ENCODE measurements at regions not wholly inside any gene's neighbourhood (a gene's known extent, or its start where the extent isn't known, plus 50 kb on each side); places are given as distances from the start of the nearest gene placed in this dataset.
"Not testable (repeated sequence)": the region's sequence is repeated elsewhere in the genome, so short reads cannot be mapped to it uniquely, and the experiment has no call there.

DNA sequence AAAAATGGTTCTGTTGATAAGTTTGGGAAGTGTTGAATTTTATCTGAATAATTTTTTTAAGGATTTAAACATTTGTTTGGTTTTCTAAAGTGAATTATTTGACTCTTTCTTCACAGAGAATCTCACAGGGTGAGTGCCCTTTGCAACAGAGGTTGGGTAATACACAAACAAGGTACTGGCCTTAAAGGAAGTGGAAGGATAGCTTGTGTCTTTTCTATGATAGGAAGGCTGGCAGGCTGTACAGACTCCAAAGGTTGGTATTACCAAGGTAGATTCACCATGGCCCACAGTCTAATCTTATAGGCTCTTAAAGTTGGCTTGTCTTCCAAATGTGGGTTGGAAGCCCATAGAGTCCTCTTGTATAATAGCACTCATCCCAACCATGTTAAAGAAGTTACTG is 311.5 kb downstream of the SV2B start:
- Histone ChIP-seq H3K27me3 (ENCODE audit: control insufficient read depth in 1 of 2, insufficient read depth in 2 of 2, low read length in 2 of 2) (peaks cover 0 to 2% of the 10 kb centered on the region in 2 donors), H3K4me3 (ENCODE audit: low read depth in 1 of 2, low read length in 2 of 2) (no peak overlapping the region), H3K4me1 (ENCODE audit: control insufficient read depth in 2 of 2, insufficient read depth in 2 of 2, low read length in 1 of 2) (no peaks in the 10 kb centered on the region), H3K36me3 (ENCODE audit: control insufficient read depth in 2 of 2, insufficient read depth in 2 of 2, low read length in 1 of 2) (no peaks in the 10 kb centered on the region), H3K9me3 (ENCODE audit: control insufficient read depth in 2 of 2, insufficient read depth in 1 of 2, low read depth in 1 of 2, low read length in 1 of 2) (no peaks in the 10 kb centered on the region), H3K27ac (ENCODE audit: low read depth in 2 of 2, low read length in 1 of 2) (no peak overlapping the region)

DNA sequence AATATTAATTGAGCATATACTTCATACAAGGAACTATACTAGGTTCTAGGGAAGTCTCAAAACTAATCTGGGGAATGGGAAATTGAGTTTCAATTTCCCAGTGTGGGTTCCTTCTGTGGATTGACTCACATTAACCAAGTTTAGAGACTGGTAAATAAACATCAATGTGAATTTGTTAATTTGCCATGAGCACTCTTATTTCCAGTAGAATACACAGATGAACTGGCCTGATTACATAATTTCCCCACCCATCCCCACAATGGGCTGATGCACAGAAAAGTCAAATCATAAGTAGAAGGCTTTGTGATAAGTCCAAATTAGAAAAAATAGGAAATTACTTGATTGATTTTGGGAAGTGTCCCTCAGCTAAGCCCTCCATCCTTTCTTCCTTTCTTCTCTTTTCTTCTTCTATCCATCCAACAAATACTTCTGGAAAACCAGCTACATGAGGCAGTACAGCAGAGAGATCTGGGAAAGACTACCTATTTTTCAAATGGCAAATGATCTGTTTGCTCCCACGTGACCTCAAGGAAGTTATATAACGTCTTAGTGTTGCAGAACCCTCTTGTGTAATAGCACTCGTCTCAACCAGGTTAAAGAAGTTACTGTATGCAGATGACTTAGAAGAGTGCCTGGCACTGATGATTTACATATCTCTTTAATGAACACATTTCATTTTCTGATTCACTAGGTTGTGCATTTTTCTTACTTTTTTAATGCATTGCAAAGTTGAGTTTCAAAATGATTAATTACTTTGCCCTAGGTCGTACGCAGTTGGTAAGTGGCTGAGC is 312.3 kb downstream of the SV2B start:
- WGBS, 2 donors: 24 to 31% methylated on average over 5 of the region's 5 CpGs
- no peak overlapping the region for H3K27ac ChIP-seq (ENCODE audit: low read depth in 2 of 2, low read length in 1 of 2)

DNA sequence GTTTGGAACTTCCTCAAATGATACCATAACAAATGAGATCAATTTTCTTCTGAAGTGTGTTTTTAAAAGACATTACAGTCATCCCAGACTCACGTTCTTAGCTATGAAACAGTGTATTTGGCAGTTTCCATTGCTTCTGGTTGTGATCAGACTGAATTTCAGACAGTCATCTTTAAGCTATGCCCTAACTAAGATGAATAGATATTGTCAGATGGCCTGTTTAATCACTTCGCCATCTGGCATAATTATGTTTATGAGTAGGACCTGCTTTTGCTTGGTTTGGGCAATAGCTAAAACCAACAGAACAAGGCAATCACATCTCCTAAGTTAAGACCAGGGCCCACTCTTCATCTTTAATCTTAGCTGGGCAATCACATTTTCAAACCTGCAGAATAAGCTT is 313.1 kb downstream of the SV2B start:
- WGBS, 2 donors: 69 to 78% methylated on average over 2 of the region's 2 CpGs
- H3K27me3 ChIP-seq (ENCODE audit: control insufficient read depth in 1 of 2, insufficient read depth in 2 of 2, low read length in 2 of 2): peaks cover 0 to 2% of the 10 kb centered on the region in 2 donors

More for the DNA sequence above, 312.3 kb downstream of the SV2B start:
- no peaks in the 10 kb centered on the region for H3K4me1 ChIP-seq (ENCODE audit: control insufficient read depth in 2 of 2, insufficient read depth in 2 of 2, low read length in 1 of 2)
- H3K27me3 ChIP-seq (ENCODE audit: control insufficient read depth in 1 of 2, insufficient read depth in 2 of 2, low read length in 2 of 2): peaks cover 0 to 2% of the 10 kb centered on the region in 2 donors
- no peaks in the 10 kb centered on the region for H3K9me3 ChIP-seq (ENCODE audit: control insufficient read depth in 2 of 2, insufficient read depth in 1 of 2, low read depth in 1 of 2, low read length in 1 of 2)
- no peak overlapping the region for H3K4me3 ChIP-seq (ENCODE audit: low read depth in 1 of 2, low read length in 2 of 2)
- no peaks in the 10 kb centered on the region for H3K36me3 ChIP-seq (ENCODE audit: control insufficient read depth in 2 of 2, insufficient read depth in 2 of 2, low read length in 1 of 2)

DNA sequence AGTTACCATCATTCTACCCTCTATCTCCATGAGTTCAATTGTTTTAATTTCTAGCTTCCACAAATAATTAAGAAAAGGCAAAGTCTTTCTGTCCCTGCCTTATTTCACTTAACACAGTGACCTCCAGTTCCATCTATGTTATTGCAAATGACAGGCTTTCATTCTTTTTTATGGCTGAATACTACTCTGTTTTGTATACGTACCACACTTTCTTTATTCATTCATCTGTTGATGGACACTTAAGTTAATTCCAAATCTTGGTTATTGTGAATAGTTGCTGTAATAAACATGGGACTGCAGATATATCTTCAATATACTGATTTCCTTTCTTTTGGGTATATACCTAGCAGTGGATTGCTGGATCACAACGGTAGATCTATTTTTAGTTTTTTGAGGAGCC is 314.1 kb downstream of the SV2B start:
- H3K27ac ChIP-seq (ENCODE audit: low read depth in 2 of 2, low read length in 1 of 2): no peak overlapping the region
- H3K9me3 ChIP-seq (ENCODE audit: control insufficient read depth in 2 of 2, insufficient read depth in 1 of 2, low read depth in 1 of 2, low read length in 1 of 2): no peaks in the 10 kb centered on the region
- peaks cover 0 to 2% of the 10 kb centered on the region in 2 donors for H3K27me3 ChIP-seq (ENCODE audit: control insufficient read depth in 1 of 2, insufficient read depth in 2 of 2, low read length in 2 of 2)
- WGBS, 2 donors: 86 to 97% methylated on average over 2 of the region's 2 CpGs
- no peaks in the 10 kb centered on the region for H3K36me3 ChIP-seq (ENCODE audit: control insufficient read depth in 2 of 2, insufficient read depth in 2 of 2, low read length in 1 of 2)
- H3K4me1 ChIP-seq (ENCODE audit: control insufficient read depth in 2 of 2, insufficient read depth in 2 of 2, low read length in 1 of 2): no peaks in the 10 kb centered on the region
- H3K4me3 ChIP-seq (ENCODE audit: low read depth in 1 of 2, low read length in 2 of 2): no peak overlapping the region

More for the DNA sequence above, 313.1 kb downstream of the SV2B start:
- H3K4me1 ChIP-seq (ENCODE audit: control insufficient read depth in 2 of 2, insufficient read depth in 2 of 2, low read length in 1 of 2): no peaks in the 10 kb centered on the region
- no peaks in the 10 kb centered on the region for H3K36me3 ChIP-seq (ENCODE audit: control insufficient read depth in 2 of 2, insufficient read depth in 2 of 2, low read length in 1 of 2)
- H3K4me3 ChIP-seq (ENCODE audit: low read depth in 1 of 2, low read length in 2 of 2): no peak overlapping the region
- H3K27ac ChIP-seq (ENCODE audit: low read depth in 2 of 2, low read length in 1 of 2): no peak overlapping the region
- H3K9me3 ChIP-seq (ENCODE audit: control insufficient read depth in 2 of 2, insufficient read depth in 1 of 2, low read depth in 1 of 2, low read length in 1 of 2): no peaks in the 10 kb centered on the region

DNA sequence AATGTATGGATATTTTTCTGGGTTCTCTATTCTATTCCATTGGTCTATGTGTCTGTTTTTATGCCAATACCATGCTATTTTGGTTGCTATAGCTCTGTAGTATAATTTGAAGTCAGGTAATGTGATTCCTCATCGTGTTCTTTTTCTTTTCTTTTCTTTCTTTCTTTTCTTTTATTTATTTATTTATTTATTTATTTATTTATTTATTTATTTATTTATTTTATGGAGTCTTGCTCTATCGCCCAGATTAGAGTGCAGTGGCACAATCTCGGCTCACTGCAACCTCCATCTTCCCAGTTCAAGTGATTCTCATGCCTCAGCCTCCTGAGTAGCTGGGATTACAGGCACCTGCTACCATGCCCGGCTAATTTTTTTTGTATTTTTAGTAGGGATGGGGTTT is 315.2 kb downstream of the SV2B start:
- not testable (repeated sequence) for H3K9me3 ChIP-seq (ENCODE audit: control insufficient read depth in 2 of 2, insufficient read depth in 1 of 2, low read depth in 1 of 2, low read length in 1 of 2); H3K36me3 ChIP-seq (ENCODE audit: control insufficient read depth in 2 of 2, insufficient read depth in 2 of 2, low read length in 1 of 2); H3K27ac ChIP-seq (ENCODE audit: low read depth in 2 of 2, low read length in 1 of 2); H3K27me3 ChIP-seq (ENCODE audit: control insufficient read depth in 1 of 2, insufficient read depth in 2 of 2, low read length in 2 of 2); H3K4me3 ChIP-seq (ENCODE audit: low read depth in 1 of 2, low read length in 2 of 2); H3K4me1 ChIP-seq (ENCODE audit: control insufficient read depth in 2 of 2, insufficient read depth in 2 of 2, low read length in 1 of 2)
- WGBS, 2 donors: 90 to 92% methylated on average over 4 of the region's 4 CpGs

DNA sequence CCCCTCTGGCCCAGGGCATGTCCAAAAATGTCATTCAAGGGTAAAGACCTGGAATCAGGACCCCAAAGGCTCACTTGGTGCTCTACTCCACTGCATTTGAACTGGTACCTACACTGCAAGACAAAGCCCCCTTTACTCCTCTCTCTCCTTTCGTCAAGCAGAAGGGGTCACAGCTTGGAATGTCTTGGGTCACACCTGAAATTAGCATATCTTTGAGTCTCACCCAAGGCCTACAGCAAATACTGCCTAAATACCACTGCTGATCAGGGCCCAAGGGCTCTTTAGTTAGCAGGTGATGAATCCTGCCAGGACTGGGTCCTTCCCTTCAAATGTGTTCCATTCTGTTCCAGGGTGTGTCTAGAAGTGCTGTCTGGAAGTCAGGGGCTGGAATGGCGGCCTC is 320.6 kb downstream of the SV2B start:
- H3K27me3 ChIP-seq (ENCODE audit: control insufficient read depth in 1 of 2, insufficient read depth in 2 of 2, low read length in 2 of 2): peaks cover 0 to 7% of the 10 kb centered on the region in 2 donors
- H3K27ac ChIP-seq (ENCODE audit: low read depth in 2 of 2, low read length in 1 of 2): no peak overlapping the region
- WGBS, 2 donors: 64 to 82% methylated on average over 2 of the region's 2 CpGs
- peaks cover 3% of the 10 kb centered on the region in 2 donors for H3K9me3 ChIP-seq (ENCODE audit: control insufficient read depth in 2 of 2, insufficient read depth in 1 of 2, low read depth in 1 of 2, low read length in 1 of 2)
- no peaks in the 10 kb centered on the region for H3K36me3 ChIP-seq (ENCODE audit: control insufficient read depth in 2 of 2, insufficient read depth in 2 of 2, low read length in 1 of 2)
- H3K4me3 ChIP-seq (ENCODE audit: low read depth in 1 of 2, low read length in 2 of 2): no peak overlapping the region
- H3K4me1 ChIP-seq (ENCODE audit: control insufficient read depth in 2 of 2, insufficient read depth in 2 of 2, low read length in 1 of 2): no peaks in the 10 kb centered on the region

DNA sequence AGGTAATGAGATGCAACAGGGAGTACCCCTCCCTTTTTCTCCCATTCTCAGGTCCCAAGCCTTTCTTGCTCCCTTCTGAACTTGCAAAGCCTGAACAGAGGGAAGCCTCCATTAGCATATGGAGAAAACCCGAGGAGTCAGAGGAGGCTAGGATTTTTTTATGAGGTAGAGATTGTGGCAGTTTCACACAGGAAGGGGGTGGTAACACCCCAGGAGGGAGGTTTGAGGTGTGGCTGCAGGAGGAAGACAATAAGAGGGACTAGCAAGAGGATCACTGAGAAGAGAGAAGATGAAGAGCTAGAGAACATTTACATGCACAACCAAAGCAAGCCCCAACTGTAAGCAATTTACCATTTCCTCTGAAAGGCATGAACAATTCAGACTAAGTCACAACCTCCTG is 322.7 kb downstream of the SV2B start:
- Histone ChIP-seq H3K27ac (ENCODE audit: low read depth in 2 of 2, low read length in 1 of 2) (no peak overlapping the region), H3K27me3 (ENCODE audit: control insufficient read depth in 1 of 2, insufficient read depth in 2 of 2, low read length in 2 of 2) (peaks cover 2 to 7% of the 10 kb centered on the region in 2 donors), H3K4me3 (ENCODE audit: low read depth in 1 of 2, low read length in 2 of 2) (no peak overlapping the region), H3K9me3 (ENCODE audit: control insufficient read depth in 2 of 2, insufficient read depth in 1 of 2, low read depth in 1 of 2, low read length in 1 of 2) (peaks cover 3% of the 10 kb centered on the region in 2 donors), H3K4me1 (ENCODE audit: control insufficient read depth in 2 of 2, insufficient read depth in 2 of 2, low read length in 1 of 2) (no peaks in the 10 kb centered on the region), H3K36me3 (ENCODE audit: control insufficient read depth in 2 of 2, insufficient read depth in 2 of 2, low read length in 1 of 2) (no peaks in the 10 kb centered on the region)
- 23 to 31% methylated on average over 1 of the region's 1 CpG for WGBS, 2 donors

DNA sequence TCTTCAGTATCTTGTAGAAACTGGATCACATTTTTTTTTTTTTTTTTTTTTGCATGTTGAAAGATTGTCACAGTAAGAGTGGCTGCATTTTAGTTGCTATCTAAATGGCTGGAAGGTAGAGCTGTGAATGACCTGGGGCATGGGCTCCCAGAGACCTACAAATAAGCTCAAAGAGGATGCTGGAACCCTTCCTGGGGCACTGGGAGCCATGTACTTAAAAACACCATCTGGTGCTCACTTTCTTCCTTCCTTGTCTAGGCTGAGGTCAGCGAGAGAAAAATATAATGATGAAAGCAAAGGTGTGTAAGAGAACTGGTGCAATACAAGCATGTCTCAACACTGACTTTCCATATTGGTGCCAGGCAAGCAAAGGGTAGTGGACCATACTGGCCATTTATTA is 323.9 kb downstream of the SV2B start:
- Histone ChIP-seq H3K27me3 (ENCODE audit: control insufficient read depth in 1 of 2, insufficient read depth in 2 of 2, low read length in 2 of 2) (peaks cover 4 to 7% of the 10 kb centered on the region in 2 donors), H3K4me1 (ENCODE audit: control insufficient read depth in 2 of 2, insufficient read depth in 2 of 2, low read length in 1 of 2) (no peaks in the 10 kb centered on the region), H3K4me3 (ENCODE audit: low read depth in 1 of 2, low read length in 2 of 2) (no peak overlapping the region), H3K9me3 (ENCODE audit: control insufficient read depth in 2 of 2, insufficient read depth in 1 of 2, low read depth in 1 of 2, low read length in 1 of 2) (peaks cover 3% of the 10 kb centered on the region in 2 donors), H3K27ac (ENCODE audit: low read depth in 2 of 2, low read length in 1 of 2) (no peak overlapping the region), H3K36me3 (ENCODE audit: control insufficient read depth in 2 of 2, insufficient read depth in 2 of 2, low read length in 1 of 2) (no peaks in the 10 kb centered on the region)
- 83 to 86% methylated on average over 1 of the region's 1 CpG for WGBS, 2 donors

DNA sequence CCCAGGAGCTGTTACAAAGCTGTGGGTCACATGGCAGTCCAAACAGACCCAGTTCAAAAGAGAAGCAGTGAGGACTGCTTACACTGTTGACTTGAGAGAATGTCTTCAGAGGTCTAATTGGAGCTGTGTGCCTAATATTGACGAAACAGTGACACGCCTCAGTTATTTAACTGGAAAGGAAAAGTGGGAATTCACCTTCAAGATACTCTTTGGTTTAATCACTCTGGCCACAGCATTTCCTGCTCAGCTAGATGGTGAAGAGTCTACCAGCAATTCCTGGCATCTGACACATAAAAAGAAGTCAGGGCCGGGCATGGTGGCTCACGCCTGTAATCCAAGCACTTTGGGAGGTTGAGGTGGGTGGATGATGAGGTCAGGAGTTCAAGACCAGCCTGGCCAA is 326.4 kb downstream of the SV2B start:
- H3K36me3 ChIP-seq (ENCODE audit: control insufficient read depth in 2 of 2, insufficient read depth in 2 of 2, low read length in 1 of 2): no peaks in the 10 kb centered on the region
- H3K27me3 ChIP-seq (ENCODE audit: control insufficient read depth in 1 of 2, insufficient read depth in 2 of 2, low read length in 2 of 2): peaks cover 4 to 7% of the 10 kb centered on the region in 2 donors
- no peak overlapping the region for H3K27ac ChIP-seq (ENCODE audit: low read depth in 2 of 2, low read length in 1 of 2)
- no peak overlapping the region for H3K4me3 ChIP-seq (ENCODE audit: low read depth in 1 of 2, low read length in 2 of 2)
- H3K4me1 ChIP-seq (ENCODE audit: control insufficient read depth in 2 of 2, insufficient read depth in 2 of 2, low read length in 1 of 2): no peaks in the 10 kb centered on the region
- 50 to 67% methylated on average over 4 of the region's 4 CpGs for WGBS, 2 donors
- no peaks in the 10 kb centered on the region for H3K9me3 ChIP-seq (ENCODE audit: control insufficient read depth in 2 of 2, insufficient read depth in 1 of 2, low read depth in 1 of 2, low read length in 1 of 2)

DNA sequence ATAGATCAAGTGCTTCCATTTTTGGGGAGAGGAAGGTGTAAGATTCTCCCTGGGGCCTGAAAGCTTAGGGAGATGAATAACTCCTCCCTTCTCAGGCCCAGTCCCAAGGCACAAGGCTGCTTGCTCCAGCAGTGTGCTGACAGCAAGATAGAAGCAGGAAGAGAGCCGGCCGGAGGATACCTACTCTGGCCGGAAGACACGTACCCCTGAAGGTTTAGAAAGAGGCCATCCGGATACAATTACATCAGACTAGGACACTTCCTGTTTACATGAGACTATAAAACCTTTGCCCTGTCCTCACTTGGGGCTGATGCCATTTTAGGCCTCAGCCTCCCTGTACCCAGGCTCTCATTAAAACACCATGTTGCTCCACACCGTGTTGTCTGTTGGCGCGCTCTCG is 329.9 kb downstream of the SV2B start:
- no peaks in the 10 kb centered on the region for H3K36me3 ChIP-seq (ENCODE audit: control insufficient read depth in 2 of 2, insufficient read depth in 2 of 2, low read length in 1 of 2)
- peaks cover 2 to 4% of the 10 kb centered on the region in 2 donors for H3K27me3 ChIP-seq (ENCODE audit: control insufficient read depth in 1 of 2, insufficient read depth in 2 of 2, low read length in 2 of 2)
- H3K9me3 ChIP-seq (ENCODE audit: control insufficient read depth in 2 of 2, insufficient read depth in 1 of 2, low read depth in 1 of 2, low read length in 1 of 2): no peaks in the 10 kb centered on the region
- 86 to 90% methylated on average over 9 of the region's 9 CpGs for WGBS, 2 donors
- no peak overlapping the region for H3K4me3 ChIP-seq (ENCODE audit: low read depth in 1 of 2, low read length in 2 of 2)
- H3K27ac ChIP-seq (ENCODE audit: low read depth in 2 of 2, low read length in 1 of 2): no peak overlapping the region
- no peaks in the 10 kb centered on the region for H3K4me1 ChIP-seq (ENCODE audit: control insufficient read depth in 2 of 2, insufficient read depth in 2 of 2, low read length in 1 of 2)
